GM10248 (cell line): ENCODE measurements at regions not wholly inside any gene's neighbourhood (a gene's known extent, or its start where the extent isn't known, plus 50 kb on each side); places are given as distances from the start of the nearest gene placed in this dataset.
"Not testable (repeated sequence)": the region's sequence is repeated elsewhere in the genome, so short reads cannot be mapped to it uniquely, and the experiment has no call there.

Experiments
- CTCF ChIA-PET: fragments of 300-600 bp; sonication (Branson Sonifier 250); formaldehyde crosslinking; extraction: SDS; loops from one replicate; lab custom pipeline; 2021; ENCODE audit warnings: antibody characterized with exemption; lab: Yijun Ruan, JAX
- POLR2A ChIA-PET: fragments of 350-650 bp; sonication (Branson Sonifier 250); formaldehyde crosslinking; extraction: SDS; loops from one replicate; lab custom pipeline; 2020; ENCODE audit warnings: antibody characterized with exemption; lab: Yijun Ruan, JAX
- DNase-seq: peaks from one replicate; pipeline ENCODE4 v3.0.0; 2012; ENCODE audit errors: extremely low spot score
- TF ChIP-seq, protein P1 (sequence below): IDR thresholded peaks from 2 replicates; pipeline ENCODE4 v1.5.1; 2012; ENCODE audit warnings: mild to moderate bottlenecking, low read depth; ENCODE audit errors: extremely low read depth, missing control alignments, control extremely low read depth

GRCh38 chr1:115158181-115158580, 68.9 kb upstream of the TSPAN2 start:
- CTCF ChIA-PET: interaction anchor here (1.0 kb wide), 1 partner anchor 18 kb away, joined by 3 read pairs; no protein-coding TSS in a partner anchor
- DNase-seq: no peak
- TF ChIP-seq, protein P1, sequence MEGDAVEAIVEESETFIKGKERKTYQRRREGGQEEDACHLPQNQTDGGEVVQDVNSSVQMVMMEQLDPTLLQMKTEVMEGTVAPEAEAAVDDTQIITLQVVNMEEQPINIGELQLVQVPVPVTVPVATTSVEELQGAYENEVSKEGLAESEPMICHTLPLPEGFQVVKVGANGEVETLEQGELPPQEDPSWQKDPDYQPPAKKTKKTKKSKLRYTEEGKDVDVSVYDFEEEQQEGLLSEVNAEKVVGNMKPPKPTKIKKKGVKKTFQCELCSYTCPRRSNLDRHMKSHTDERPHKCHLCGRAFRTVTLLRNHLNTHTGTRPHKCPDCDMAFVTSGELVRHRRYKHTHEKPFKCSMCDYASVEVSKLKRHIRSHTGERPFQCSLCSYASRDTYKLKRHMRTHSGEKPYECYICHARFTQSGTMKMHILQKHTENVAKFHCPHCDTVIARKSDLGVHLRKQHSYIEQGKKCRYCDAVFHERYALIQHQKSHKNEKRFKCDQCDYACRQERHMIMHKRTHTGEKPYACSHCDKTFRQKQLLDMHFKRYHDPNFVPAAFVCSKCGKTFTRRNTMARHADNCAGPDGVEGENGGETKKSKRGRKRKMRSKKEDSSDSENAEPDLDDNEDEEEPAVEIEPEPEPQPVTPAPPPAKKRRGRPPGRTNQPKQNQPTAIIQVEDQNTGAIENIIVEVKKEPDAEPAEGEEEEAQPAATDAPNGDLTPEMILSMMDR: no peak
- POLR2A ChIA-PET: no interaction called here

DNA sequence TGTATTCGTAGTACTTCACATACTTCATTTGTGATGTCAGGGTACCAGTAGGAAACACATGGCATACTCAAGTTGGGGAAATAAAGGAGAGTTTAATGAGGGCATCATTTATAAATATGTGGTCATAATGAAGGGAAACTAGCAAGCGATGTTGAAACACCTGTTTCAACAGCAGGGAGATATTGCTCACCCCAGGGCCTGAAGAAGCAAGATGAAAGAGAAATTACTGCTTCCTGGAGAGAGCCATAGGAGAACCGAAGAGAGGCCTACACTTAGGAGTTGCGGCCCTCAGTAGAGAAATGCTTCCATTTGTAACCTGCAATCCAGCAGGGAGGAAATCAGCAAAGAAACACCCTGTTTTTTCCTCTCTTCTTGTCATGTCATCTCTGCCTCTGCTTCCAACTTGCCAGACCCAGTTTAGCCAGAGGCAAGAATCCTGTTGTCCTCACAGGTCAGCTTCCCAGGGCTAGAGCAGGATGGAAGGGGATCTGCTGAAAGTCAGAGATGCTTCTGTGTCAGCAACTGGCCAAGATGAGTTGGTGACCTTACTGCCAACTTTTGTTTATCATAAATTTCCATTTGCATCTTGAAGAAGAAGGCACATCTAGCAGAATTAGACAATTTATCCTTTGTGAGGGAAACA, 67.6 kb upstream of the TSPAN2 start:
- DNase-seq: no peak
- TF ChIP-seq, protein P1: no peak
- CTCF ChIA-PET: interaction anchor here (1.0 kb wide), 1 partner anchor 17 kb away, joined by 3 read pairs; no protein-coding TSS in a partner anchor
- POLR2A ChIA-PET: no interaction called here

DNA sequence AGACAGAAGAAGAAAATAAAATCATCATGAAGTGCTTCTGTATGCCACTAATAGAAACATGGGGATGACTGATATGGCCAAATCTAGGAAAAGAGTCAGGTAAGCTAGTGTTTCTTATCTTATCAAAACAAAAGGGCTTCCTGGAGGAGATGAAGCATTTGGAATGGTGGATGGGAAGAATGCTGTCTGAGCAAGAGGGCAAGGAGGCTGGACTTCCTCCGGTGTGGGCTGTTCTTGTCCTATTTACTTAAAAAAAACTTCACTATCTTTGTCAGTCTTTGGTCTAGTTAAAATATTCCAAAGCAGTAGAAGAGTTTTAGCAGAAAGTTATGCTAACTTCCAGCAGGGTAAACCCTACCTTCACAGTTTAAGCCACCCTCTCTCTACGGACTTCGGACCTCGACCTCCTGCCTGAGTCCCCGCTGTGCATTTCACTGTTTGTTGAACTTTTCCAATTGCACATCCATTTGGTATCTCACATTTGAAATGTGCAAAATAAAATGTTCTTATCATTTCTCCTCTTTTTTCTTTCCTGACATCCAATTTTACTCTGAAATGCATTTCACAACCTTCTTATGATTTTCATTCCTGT, 64.8 kb upstream of the TSPAN2 start:
- TF ChIP-seq, protein P1: no peak
- POLR2A ChIA-PET: no interaction called here
- CTCF ChIA-PET: no interaction called here
- no peak for DNase-seq

DNA sequence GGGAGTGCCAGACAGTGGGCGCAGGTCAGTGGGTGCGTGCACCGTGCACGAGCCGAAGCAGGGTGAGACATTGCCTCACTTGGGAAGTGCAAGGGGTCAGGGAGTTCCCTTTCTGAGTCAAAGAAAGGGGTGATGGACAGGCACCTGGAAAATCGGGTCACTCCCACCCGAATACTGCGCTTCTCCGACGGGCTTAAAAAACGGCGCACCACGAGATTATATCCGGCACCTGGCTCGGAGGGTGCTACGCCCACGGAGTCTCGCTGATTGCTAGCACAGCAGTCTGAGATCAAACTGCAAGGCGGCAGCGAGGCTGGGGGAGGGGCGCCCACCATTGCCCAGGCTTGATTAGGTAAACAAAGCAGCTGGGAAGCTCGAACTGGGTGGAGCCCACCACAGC, 58.6 kb upstream of the TSPAN2 start:
- CTCF ChIA-PET, DNase-seq, POLR2A ChIA-PET: not testable (repeated sequence)

- ChIA-PET CTCF (no interaction called here), POLR2A (no interaction called here)
- TF ChIP-seq, protein P1: no peak
- DNase-seq: no peak
Observed at GRCh38 chr1:115145226-115145625, 55.9 kb upstream of the TSPAN2 start.

GRCh38 chr1:115144176-115144575, 54.9 kb upstream of the TSPAN2 start:
- no peak for DNase-seq
- TF ChIP-seq, protein P1: no peak
- POLR2A ChIA-PET: no interaction called here
- CTCF ChIA-PET: interaction anchor here (0.8 to 8.4 kb wide), 4 partner anchors 20 to 627 kb away, joined by 3 to 124 read pairs (median 8); no protein-coding TSS in a partner anchor

- no peak for DNase-seq
- ChIA-PET POLR2A (no interaction called here), CTCF (interaction anchor here (1.5 to 8.4 kb wide), 3 partner anchors 21 to 453 kb away, joined by 4 to 124 read pairs (median 12); no protein-coding TSS in a partner anchor)
- TF ChIP-seq, protein P1: no peak
Observed at GRCh38 chr1:115142616-115143015, 53.3 kb upstream of the TSPAN2 start.
